ENCODE measurements at regions not wholly inside any gene's neighbourhood (a gene's known extent, or its start where the extent isn't known, plus 50 kb on each side); places are given as distances from the start of the nearest gene placed in this dataset.
"Not testable (repeated sequence)": the region's sequence is repeated elsewhere in the genome, so short reads cannot be mapped to it uniquely, and the experiment has no call there.

DNA sequence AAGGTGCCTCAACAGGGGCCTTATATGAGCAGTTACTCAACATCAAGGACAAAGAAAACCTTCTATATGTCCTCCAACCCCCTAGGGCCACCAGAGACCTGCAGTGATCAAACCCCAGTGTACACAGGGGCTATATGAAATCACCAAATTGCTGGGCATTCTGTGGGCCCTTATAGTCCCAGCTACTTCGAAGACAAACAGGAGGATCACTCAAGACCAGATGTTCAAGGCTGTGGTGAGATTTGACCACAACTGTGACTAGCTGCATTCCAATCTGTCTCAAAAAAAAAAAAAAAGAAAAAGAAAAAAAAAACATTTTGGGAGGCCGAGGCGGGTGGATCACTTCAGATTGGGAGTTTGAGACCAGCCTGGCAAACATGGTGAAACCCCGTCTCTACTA, 51.0 kb upstream of the PRB2 start:
- no peak for DNase-seq (ENCODE audit: low spot score)
- H3K27me3 Mint-ChIP-seq (ENCODE audit: low read depth) = no peaks in the 10 kb centered on the region
- H3K27ac Mint-ChIP-seq = no peak overlapping the region
- no peaks in the 10 kb centered on the region for H3K4me1 Mint-ChIP-seq (ENCODE audit: low read depth)
- H3K36me3 Mint-ChIP-seq (ENCODE audit: low read depth) = no peaks in the 10 kb centered on the region
- H3K9me3 Mint-ChIP-seq = no peaks in the 10 kb centered on the region
- no peak overlapping the region for H3K4me3 Mint-ChIP-seq

GRCh38 chr12:11457996-11458645, 62.8 kb upstream of the PRB2 start:
- Mint-ChIP-seq H3K4me1 (ENCODE audit: low read depth) (no peaks in the 10 kb centered on the region), H3K27ac (no peak overlapping the region), H3K4me3 (no peak overlapping the region), H3K9me3 (no peaks in the 10 kb centered on the region), H3K27me3 (ENCODE audit: low read depth) (peaks cover 3% of the 10 kb centered on the region), H3K36me3 (ENCODE audit: low read depth) (no peaks in the 10 kb centered on the region)
- no peak for DNase-seq (ENCODE audit: low spot score)

GRCh38 chr12:11460343-11461023, 65.1 kb upstream of the PRB2 start:
- Mint-ChIP-seq H3K27ac (no peak overlapping the region), H3K4me1 (ENCODE audit: low read depth) (no peaks in the 10 kb centered on the region), H3K36me3 (ENCODE audit: low read depth) (no peaks in the 10 kb centered on the region), H3K4me3 (no peak overlapping the region), H3K27me3 (ENCODE audit: low read depth) (no peaks in the 10 kb centered on the region), H3K9me3 (no peaks in the 10 kb centered on the region)
- DNase-seq (ENCODE audit: low spot score) = no peak

GRCh38 chr12:11461433-11461832, 66.1 kb upstream of the PRB2 start:
- Mint-ChIP-seq H3K27ac (no peak overlapping the region), H3K27me3 (ENCODE audit: low read depth) (no peaks in the 10 kb centered on the region), H3K9me3 (no peaks in the 10 kb centered on the region), H3K4me1 (ENCODE audit: low read depth) (no peaks in the 10 kb centered on the region), H3K4me3 (no peak overlapping the region), H3K36me3 (ENCODE audit: low read depth) (no peaks in the 10 kb centered on the region)
- no peak for DNase-seq (ENCODE audit: low spot score)

DNA sequence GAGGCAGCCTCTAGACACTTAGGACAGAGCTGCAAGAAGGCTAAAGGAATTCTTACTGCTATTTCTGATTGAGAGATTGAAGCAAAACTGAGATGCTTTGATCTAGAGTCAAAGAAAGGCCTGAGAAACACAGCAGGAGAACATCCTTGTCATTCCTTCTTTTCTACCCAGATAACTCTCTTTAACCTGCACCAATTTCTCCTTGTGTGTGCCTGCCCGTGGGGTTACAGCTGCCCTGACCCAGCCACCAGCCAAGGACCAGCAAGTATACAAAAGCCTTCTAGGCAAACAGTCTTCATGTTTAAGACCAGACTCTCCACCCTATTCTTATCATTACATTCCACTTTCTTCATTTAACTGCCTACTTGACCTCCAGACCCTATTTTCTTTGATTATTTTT, 81.7 kb upstream of the PRB2 start:
- H3K27ac Mint-ChIP-seq = no peak overlapping the region

DNA sequence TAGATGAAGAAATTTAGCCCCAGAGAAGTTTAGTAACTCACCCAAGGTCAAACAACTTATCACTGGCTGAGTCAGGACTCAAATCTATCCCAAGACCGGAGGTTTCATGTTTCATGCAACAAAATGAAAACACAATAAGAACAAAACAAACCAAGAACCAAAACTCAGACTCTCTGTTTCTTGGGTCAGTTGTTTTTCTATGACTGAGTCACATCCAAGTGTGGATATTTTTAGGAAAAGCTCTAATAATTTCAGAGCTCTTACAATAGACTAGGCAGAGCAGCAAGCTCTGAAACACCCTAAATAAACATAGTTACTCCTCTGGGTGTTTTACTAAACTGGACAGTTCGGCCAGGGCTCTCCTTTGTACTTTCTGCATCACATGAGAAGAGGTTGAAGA, 87.6 kb upstream of the PRB2 start:
- DNase-seq (ENCODE audit: low spot score) = no peak
- Mint-ChIP-seq H3K27ac (no peak overlapping the region), H3K4me3 (no peak overlapping the region), H3K27me3 (ENCODE audit: low read depth) (peaks cover 9% of the 10 kb centered on the region), H3K4me1 (ENCODE audit: low read depth) (peaks cover 4% of the 10 kb centered on the region), H3K9me3 (no peaks in the 10 kb centered on the region), H3K36me3 (ENCODE audit: low read depth) (no peaks in the 10 kb centered on the region)

More for the DNA sequence above, 81.7 kb upstream of the PRB2 start:
- Mint-ChIP-seq H3K9me3 (no peaks in the 10 kb centered on the region), H3K4me3 (no peak overlapping the region), H3K36me3 (ENCODE audit: low read depth) (no peaks in the 10 kb centered on the region), H3K4me1 (ENCODE audit: low read depth) (no peaks in the 10 kb centered on the region), H3K27me3 (ENCODE audit: low read depth) (peaks cover 2% of the 10 kb centered on the region)
- DNase-seq (ENCODE audit: low spot score) = no peak

DNA sequence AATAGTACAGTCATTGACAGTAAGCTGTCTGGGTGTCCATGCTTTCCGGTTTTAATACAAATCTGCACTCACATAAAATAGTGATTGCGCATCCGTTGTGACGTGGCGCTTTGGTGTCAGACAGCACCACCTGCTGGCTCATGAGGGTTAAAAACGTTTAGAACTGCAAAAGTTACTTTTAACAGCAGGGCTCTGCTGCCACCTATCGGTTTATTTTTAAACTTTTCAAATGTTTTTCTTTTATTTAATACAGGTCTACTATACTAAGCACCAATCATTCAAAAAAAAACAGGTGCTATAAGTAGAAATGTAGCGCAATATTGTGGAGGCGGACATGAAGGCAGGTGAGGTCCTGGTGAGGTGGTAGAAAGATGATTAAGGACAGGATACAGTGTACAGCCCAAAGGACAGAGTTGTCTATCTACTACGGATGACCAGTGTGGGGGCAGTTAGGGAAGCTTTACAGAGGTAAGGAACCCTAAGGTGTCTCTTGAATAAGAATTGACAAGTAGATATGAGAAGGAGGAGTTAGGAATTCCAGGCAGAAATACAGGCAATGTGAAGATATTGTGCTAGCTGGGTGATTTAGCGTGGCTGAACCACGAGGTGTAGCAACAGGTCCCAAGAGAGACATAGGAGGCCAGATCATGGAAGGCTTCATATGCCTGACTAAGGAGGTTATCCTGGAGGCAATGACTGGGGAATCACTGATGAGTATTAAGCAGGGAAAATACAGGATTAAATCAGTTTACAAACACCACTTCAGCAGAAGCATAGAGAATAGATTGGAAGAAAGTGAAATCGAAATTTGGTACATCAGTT, 91.5 kb upstream of the PRB2 start:
- no peaks in the 10 kb centered on the region for H3K9me3 Mint-ChIP-seq
- H3K27me3 Mint-ChIP-seq (ENCODE audit: low read depth) = peaks cover 7% of the 10 kb centered on the region
- H3K4me3 Mint-ChIP-seq = no peak overlapping the region
- H3K36me3 Mint-ChIP-seq (ENCODE audit: low read depth) = no peaks in the 10 kb centered on the region
- DNase-seq (ENCODE audit: low spot score) = peak; percentile 70
- peaks cover 4% of the 10 kb centered on the region for H3K4me1 Mint-ChIP-seq (ENCODE audit: low read depth)
- H3K27ac Mint-ChIP-seq = no peak overlapping the region

DNA sequence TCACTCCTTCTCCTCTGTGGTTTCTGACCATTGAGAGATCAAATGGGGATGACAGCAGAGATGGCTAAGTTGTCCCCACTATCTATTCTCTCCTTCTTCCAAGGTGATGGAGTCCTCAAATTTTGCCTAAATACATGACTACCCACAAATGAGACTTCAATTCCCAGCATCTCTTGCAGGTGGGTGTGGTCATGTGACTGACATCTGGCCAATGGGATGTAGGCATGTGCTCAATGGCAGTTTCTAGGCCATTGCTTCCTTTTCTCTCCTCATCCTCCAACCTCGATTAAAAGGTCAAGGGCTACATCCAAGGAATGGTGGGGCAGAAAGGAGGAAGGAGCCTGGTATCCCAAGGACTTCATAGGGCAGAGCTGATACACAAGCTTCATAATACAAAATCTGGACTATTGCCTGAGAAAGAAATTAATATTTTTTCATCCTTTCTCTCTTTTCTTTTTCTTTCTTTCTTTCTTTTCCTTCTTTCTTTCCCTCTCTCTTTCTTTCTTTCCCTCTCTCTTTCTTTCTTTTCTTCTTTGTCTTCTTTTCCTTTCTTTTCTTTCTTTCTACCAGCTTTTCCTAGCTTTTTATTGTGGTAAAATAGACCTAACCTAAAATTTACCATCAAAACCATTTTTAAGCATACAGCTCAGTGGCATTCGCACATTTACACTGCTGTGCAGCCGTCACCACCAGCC, 100.9 kb upstream of the PRB2 start:
- peaks cover 2% of the 10 kb centered on the region for H3K4me1 Mint-ChIP-seq (ENCODE audit: low read depth)
- no peak overlapping the region for H3K4me3 Mint-ChIP-seq
- no peak for DNase-seq (ENCODE audit: low spot score)
- no peaks in the 10 kb centered on the region for H3K9me3 Mint-ChIP-seq
- H3K36me3 Mint-ChIP-seq (ENCODE audit: low read depth) = no peaks in the 10 kb centered on the region
- peaks cover 11% of the 10 kb centered on the region for H3K27me3 Mint-ChIP-seq (ENCODE audit: low read depth)
- H3K27ac Mint-ChIP-seq = no peak overlapping the region

DNA sequence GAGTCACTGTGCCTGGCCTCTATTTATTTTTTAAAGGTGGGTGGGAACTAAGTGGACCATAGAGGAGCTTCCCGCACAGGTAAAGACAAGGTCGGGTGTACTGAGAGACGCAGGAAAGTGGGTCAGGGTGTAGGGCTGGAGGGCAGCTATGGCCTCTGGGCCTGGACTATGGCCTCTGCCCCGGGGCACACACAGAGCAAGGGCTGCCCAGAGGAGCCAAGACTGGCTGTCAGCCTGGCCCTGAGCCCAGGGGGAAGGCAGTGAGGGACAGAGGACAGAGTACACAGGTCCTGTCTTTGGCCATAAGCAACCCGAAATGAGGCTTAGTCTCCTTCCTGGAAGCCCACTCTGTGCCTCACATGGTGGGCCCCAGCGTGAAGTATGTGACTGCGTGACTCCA, 102.1 kb upstream of the PRB2 start:
- Mint-ChIP-seq H3K4me1 (ENCODE audit: low read depth) (peaks cover 2% of the 10 kb centered on the region), H3K4me3 (no peak overlapping the region), H3K27ac (no peak overlapping the region), H3K27me3 (ENCODE audit: low read depth) (peaks cover 13% of the 10 kb centered on the region), H3K36me3 (ENCODE audit: low read depth) (no peaks in the 10 kb centered on the region), H3K9me3 (no peaks in the 10 kb centered on the region)
- no peak for DNase-seq (ENCODE audit: low spot score)

DNA sequence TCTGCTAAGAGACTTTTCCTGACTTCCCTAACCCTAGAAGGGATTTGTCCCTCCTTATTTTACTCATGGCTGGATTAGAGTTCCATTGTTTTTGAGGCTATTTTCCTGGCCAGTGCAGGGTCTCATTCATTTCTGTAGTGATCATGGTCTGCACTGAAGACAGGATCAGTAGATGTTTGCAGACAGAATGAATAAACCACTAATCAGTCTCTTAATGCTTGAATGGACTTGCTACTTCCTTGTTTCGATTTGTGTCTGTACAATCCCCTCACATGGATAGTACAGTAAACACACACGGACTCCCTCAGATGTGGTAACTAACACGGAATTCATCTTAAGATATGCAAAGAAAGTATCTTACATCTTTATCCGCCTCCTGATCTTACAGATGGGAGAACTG, 102.6 kb upstream of the PRB2 start:
- no peak for DNase-seq (ENCODE audit: low spot score)
- no peaks in the 10 kb centered on the region for H3K36me3 Mint-ChIP-seq (ENCODE audit: low read depth)
- no peak overlapping the region for H3K4me3 Mint-ChIP-seq
- H3K4me1 Mint-ChIP-seq (ENCODE audit: low read depth) = peaks cover 2% of the 10 kb centered on the region
- peaks cover 17% of the 10 kb centered on the region for H3K27me3 Mint-ChIP-seq (ENCODE audit: low read depth)
- H3K9me3 Mint-ChIP-seq = no peaks in the 10 kb centered on the region
- no peak overlapping the region for H3K27ac Mint-ChIP-seq

DNA sequence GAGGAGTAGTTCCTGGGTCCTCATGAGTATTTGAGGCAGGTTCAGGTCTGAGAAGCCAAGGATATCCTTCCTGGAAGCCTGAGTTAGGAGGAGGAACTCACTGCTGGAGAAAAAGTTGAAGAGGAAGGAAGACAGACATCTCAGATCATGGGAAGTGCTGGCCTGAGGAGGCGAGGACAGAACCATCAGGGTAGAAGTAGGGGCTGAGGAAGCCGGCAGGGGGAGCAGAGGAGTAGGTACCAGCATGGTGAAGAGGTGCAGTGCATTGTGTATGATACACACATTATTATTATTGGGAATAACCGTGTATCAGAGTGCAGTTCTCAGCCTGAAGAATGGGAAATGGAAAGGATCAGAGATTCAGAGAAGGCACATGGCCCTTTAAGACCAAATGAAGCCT, 103.2 kb upstream of the PRB2 start:
- not testable (repeated sequence) for H3K9me3 Mint-ChIP-seq; H3K36me3 Mint-ChIP-seq (ENCODE audit: low read depth); H3K27ac Mint-ChIP-seq; H3K4me3 Mint-ChIP-seq; DNase-seq (ENCODE audit: low spot score); H3K4me1 Mint-ChIP-seq (ENCODE audit: low read depth)
- H3K27me3 Mint-ChIP-seq (ENCODE audit: low read depth) = peaks cover 19% of the 10 kb centered on the region

DNA sequence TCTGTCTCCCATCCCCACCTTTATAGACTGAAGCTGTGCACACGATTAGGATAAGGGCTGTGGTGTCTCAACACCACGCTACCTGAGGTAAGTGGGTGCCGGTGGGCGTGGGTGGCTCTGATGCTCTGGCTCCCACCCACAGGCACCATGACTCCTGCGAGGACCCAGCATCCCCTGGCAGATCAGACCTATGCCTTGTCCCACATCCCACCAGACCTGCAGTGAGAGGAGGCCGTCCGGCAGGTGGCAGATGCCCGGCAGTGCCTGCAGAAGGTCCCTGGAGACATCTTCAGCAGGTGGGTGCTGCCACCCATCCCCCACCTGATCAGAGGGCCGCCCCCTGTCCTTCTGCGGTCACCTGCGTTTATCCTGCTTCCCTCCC, 104.4 kb upstream of the PRB2 start:
- H3K4me3 Mint-ChIP-seq = no peak overlapping the region
- no peaks in the 10 kb centered on the region for H3K36me3 Mint-ChIP-seq (ENCODE audit: low read depth)
- peaks cover 19% of the 10 kb centered on the region for H3K27me3 Mint-ChIP-seq (ENCODE audit: low read depth)
- no peak for DNase-seq (ENCODE audit: low spot score)
- H3K4me1 Mint-ChIP-seq (ENCODE audit: low read depth) = peaks cover 2% of the 10 kb centered on the region
- no peak overlapping the region for H3K27ac Mint-ChIP-seq
- H3K9me3 Mint-ChIP-seq = no peaks in the 10 kb centered on the region

GRCh38 chr12:11500188-11500860, 105.0 kb upstream of the PRB2 start:
- peaks cover 21% of the 10 kb centered on the region for H3K27me3 Mint-ChIP-seq (ENCODE audit: low read depth)
- peak; percentile 74 for DNase-seq (ENCODE audit: low spot score)
- H3K4me1 Mint-ChIP-seq (ENCODE audit: low read depth) = peaks cover 2% of the 10 kb centered on the region
- no peak overlapping the region for H3K27ac Mint-ChIP-seq
- H3K4me3 Mint-ChIP-seq = no peak overlapping the region
- H3K9me3 Mint-ChIP-seq = no peaks in the 10 kb centered on the region
- no peaks in the 10 kb centered on the region for H3K36me3 Mint-ChIP-seq (ENCODE audit: low read depth)

Data from T-helper 2 cell treated with Interferon-gamma antibody and Interleukin-4, amounts not matched to agents 5 μg/mL and 100 μg/mL, for 36 hours (primary cell).